HG03095 (cell line): ENCODE measurements at regions not wholly inside any gene's neighbourhood (a gene's known extent, or its start where the extent isn't known, plus 50 kb on each side); places are given as distances from the start of the nearest gene placed in this dataset.

Experiments used
- ATAC-seq: cut with Tn5 transposase; IDR thresholded peaks from one replicate; pipeline ENCODE4 v1.9.1; 2021; ENCODE audit warnings: moderate library complexity; ENCODE audit not compliant: unreplicated experiment

- ATAC-seq: no peak
Observed at GRCh38 chr16:27123795-27124409, 57.2 kb downstream of the C16orf82 start.

- ATAC-seq: no peak
Observed at GRCh38 chr16:27127308-27127707, 60.6 kb downstream of the C16orf82 start.

GRCh38 chr16:27129401-27129800 lies 62.7 kb downstream of the C16orf82 start:
- no peak for ATAC-seq

GRCh38 chr16:27138257-27138656 lies 65.1 kb upstream of the KDM8 start:
- no peak for ATAC-seq

GRCh38 chr16:27145630-27146029 lies 57.7 kb upstream of the KDM8 start:
- no peak for ATAC-seq

- peak; percentile 68 for ATAC-seq
Observed at GRCh38 chr16:27149986-27150385, 53.3 kb upstream of the KDM8 start.

GRCh38 chr16:27152121-27152520 lies 51.2 kb upstream of the KDM8 start:
- ATAC-seq: no peak

GRCh38 chr16:27152801-27153200 lies 50.5 kb upstream of the KDM8 start:
- ATAC-seq: no peak
